ENCODE measurements at regions not wholly inside any gene's neighbourhood (a gene's known extent, or its start where the extent isn't known, plus 50 kb on each side); places are given as distances from the start of the nearest gene placed in this dataset.

DNA sequence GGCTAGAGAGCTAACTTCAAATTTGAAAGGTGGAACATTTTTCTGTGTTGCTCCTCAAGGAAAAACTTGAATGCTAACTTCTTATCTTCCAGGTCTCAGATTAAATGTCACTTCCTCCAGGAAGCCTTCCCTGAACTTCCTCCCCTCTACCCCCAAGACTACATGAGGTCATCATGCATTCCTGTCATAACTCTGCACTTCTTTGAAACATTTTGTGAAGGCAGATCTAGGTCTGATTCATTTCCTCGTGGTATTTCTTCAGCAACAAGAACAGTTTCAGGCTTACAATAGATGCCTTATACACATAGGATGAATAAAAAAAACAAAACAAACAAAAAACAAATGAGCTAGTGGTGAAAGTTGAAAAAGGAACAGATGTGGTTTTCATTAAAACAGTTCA lies 97.1 kb upstream of the SRRM4 start:
- DNase-seq (ENCODE audit: low spot score) = no peak
- in situ Hi-C loops (cut with HindIII; ENCODE audit: low sequenced_read_pairs) = no loop called here

DNA sequence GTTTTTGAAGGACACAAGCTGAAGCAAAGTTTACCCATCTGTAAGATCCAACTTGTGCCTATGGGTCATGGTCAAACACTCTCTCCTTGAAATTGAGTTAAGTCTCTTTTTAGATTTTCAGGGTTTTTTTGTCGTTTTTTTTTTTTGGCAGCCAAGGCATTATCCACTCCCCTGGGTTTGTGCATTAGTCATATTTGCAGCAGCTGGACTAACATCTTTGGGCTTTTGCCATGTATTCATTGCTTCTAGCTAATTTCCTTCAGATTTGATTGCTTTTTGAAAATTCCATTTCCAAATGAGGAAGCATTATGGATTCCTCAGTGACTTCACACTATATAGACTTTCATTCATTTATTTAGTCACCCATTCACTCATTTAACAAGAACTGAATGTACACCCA lies 80.3 kb upstream of the SRRM4 start:
- in situ Hi-C loops (cut with HindIII; ENCODE audit: low sequenced_read_pairs) = no loop called here
- DNase-seq (ENCODE audit: low spot score) = no peak

DNA sequence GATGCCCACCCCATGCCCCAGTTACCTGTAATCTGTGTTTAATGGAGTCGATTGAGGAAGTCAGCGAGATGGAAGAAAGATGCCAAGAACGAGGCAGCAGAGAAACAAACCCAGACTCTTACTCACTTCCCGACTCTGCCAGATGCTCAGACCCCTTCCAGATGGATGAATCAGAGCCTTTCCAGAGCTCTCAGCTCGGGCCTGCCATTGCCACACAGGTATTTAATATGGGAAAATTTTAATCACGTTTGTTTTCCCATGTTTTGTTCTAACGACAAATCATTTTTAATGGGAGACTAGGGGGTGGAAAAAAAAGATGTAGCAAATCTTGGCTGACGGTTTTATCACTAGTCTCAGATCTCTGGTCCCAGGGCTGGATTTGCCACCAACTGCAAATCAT lies 72.5 kb upstream of the SRRM4 start:
- in situ Hi-C loops (cut with HindIII; ENCODE audit: low sequenced_read_pairs) = no loop called here
- no peak for DNase-seq (ENCODE audit: low spot score)

DNA sequence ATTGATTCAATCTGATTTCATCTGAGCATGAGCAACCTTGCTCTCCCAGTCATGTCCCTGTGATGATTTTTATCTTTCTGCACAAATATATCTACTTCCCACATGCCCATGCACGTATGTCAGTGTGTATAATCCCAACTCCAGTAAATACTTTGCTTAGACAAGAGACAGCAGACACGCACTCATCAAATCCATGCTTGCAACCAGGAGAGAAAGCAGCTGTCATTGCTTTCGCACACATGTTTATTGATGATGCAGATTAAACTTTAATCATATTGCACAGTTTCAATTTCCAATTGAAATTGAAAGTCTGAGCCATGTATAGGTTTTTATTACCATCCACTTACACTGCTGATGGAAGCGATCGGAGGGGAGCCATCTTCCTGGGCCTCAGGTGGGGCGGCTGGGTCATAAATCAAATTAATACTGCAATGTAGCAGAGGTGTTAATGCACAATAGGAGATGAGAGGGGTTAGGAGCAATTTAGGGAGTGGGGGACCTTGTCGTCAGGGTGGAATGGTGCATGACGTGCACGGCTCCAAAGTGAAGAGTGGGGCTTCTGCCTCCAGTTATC lies 68.6 kb upstream of the SRRM4 start:
- in situ Hi-C loops (cut with HindIII; ENCODE audit: low sequenced_read_pairs) = no loop called here
- no peak for DNase-seq (ENCODE audit: low spot score)

DNA sequence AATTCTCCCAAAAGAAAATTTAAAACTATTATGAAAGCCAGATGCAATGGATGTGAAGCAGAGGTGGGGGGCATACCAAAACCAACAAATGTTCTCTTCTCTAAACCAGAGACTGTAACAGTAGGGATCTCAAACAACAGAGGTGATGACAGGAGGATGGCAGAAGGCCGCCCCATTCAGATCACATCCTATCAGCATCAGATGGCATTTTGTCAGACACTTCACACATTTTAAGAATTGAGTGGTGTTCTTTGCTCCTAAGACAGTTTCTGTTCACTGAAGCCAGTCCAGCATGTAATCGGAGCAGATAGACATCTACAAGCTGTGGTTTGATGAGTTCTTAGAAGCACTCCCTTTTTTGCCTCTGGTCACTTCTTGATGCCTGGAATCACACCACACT lies 59.6 kb upstream of the SRRM4 start:
- in situ Hi-C loops (cut with HindIII; ENCODE audit: low sequenced_read_pairs) = no loop called here
- DNase-seq (ENCODE audit: low spot score) = no peak

DNA sequence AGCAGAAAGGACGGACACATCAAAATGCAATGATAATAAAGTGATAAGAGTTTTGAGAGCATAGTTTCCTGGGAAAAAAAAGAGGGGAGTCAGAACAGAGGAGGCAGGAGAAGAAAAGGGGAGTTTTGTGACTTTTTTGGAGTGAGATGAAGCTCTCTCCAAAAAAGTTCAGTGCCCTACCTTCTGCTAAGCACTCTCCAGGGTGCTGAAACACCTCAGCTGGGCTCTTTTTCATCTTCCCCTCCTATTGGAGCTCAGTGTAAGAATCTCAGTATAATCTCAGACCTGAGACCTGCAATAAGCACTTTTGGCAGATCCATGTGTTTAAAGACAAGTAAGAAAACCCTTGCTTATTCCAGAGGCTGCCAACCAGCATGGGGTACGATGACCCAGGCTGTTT lies 58.9 kb upstream of the SRRM4 start:
- DNase-seq (ENCODE audit: low spot score) = no peak
- in situ Hi-C loops (cut with HindIII; ENCODE audit: low sequenced_read_pairs) = no loop called here

DNA sequence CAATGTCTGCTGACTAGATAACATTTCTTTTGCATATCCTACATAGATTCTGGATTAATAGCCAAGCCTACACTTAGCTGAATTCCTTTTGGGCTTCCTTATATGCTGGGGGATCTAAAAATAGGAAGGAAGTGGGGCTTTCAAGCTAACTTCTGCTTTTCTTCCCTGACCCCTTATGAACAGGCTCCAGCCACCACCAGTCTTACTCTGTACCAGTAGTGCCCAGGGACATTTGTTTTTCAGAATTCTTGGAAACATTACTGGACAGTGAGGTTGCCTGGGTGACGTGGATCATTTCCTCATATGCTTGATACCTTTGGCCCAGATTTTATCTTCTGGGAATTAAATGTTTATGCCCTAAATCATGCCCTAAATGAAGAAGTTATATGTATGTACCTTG lies 55.9 kb upstream of the SRRM4 start:
- no peak for DNase-seq (ENCODE audit: low spot score)
- in situ Hi-C loops (cut with HindIII; ENCODE audit: low sequenced_read_pairs) = no loop called here

DNA sequence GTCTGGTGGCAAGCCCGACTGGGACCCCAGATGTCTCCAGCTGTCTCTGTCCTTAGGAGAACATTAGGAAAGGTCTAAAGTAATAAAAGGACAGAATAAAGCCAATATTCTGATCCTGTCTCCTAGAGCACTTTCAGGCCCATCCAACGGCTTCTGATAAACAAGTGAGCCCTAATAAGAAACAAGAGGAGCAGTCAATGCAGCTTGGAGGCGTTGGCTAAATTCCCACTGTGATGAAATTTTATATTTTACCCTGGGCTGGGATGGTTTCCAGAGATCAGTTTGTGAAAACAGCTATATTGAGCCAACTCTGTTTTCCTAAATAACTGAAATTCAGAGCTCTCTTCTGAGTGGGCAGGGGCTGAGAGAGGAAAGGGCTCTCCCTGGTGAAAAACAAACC lies 55.5 kb upstream of the SRRM4 start:
- no peak for DNase-seq (ENCODE audit: low spot score)
- in situ Hi-C loops (cut with HindIII; ENCODE audit: low sequenced_read_pairs) = no loop called here
